ENCODE measurements at regions not wholly inside any gene's neighbourhood (a gene's known extent, or its start where the extent isn't known, plus 50 kb on each side); places are given as distances from the start of the nearest gene placed in this dataset.

DNA sequence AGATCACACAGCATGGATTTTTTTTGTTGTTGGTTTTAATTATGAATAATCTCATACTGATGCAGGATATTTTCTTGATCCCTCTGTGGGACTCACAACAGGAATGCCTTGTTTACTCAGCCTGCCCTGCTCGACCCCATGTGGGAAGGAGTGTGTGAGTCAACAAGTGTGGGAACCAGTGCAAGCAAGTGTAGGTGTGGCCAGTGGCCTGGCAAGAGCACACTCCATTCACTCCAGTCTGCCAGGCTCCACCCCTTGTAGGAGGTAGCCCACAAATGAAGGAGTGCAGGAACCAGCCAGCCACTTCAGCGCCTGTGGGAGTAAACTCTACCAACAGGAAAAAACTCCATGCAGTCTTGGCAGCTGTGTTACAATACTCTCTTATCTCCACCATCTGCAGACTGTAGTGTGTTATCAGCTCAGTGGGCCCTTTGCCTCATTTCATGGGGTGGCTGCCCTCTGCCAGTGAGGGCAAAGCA lies 393.6 kb downstream of the OTOL1 start:
- no peak overlapping the region for H3K27ac ChIP-seq
- no peak overlapping the region for H3K4me3 ChIP-seq
- intact Hi-C loops (cut with DNase I): no loop called here
- TF ChIP-seq, protein P1, sequence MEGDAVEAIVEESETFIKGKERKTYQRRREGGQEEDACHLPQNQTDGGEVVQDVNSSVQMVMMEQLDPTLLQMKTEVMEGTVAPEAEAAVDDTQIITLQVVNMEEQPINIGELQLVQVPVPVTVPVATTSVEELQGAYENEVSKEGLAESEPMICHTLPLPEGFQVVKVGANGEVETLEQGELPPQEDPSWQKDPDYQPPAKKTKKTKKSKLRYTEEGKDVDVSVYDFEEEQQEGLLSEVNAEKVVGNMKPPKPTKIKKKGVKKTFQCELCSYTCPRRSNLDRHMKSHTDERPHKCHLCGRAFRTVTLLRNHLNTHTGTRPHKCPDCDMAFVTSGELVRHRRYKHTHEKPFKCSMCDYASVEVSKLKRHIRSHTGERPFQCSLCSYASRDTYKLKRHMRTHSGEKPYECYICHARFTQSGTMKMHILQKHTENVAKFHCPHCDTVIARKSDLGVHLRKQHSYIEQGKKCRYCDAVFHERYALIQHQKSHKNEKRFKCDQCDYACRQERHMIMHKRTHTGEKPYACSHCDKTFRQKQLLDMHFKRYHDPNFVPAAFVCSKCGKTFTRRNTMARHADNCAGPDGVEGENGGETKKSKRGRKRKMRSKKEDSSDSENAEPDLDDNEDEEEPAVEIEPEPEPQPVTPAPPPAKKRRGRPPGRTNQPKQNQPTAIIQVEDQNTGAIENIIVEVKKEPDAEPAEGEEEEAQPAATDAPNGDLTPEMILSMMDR (IDR thresholded peaks at IDR 0.05): no peak
- peaks cover 0 to 7% of the 10 kb centered on the region in 2 donors for H3K9me3 ChIP-seq
- H3K27me3 ChIP-seq: no peaks in the 10 kb centered on the region
- H3K36me3 ChIP-seq: no peaks in the 10 kb centered on the region
- H3K4me1 ChIP-seq: no peaks in the 10 kb centered on the region
- DNase-seq (ENCODE audit: low spot score in 2 of 2): no peak

DNA sequence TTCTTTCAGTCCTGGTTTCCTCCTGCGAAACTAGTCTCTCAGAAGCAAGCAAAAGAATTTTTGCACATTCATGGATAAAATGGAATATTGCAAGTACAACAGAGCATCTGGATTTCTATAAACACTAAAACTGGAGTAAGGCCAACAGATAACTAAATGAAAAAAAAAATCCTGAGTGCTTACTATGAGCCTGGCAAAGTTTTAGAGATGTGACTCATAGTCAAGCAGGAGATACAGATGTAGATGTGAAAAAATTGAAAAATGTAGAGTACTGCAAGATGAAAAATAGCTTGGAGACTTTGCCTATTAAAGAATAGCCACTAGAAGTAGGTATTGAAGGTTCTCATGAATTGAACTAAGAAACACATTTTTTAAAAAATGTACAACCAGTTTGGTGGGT lies 397.4 kb downstream of the OTOL1 start:
- no peak for DNase-seq (ENCODE audit: low spot score in 2 of 2)
- Histone ChIP-seq H3K27me3 (no peaks in the 10 kb centered on the region), H3K36me3 (no peaks in the 10 kb centered on the region), H3K9me3 (peaks cover 0 to 7% of the 10 kb centered on the region in 2 donors), H3K4me3 (no peak overlapping the region), H3K4me1 (no peaks in the 10 kb centered on the region), H3K27ac (no peak overlapping the region)
- intact Hi-C loops (cut with DNase I): no loop called here
- TF ChIP-seq, protein P1 (IDR thresholded peaks at IDR 0.05): no peak

DNA sequence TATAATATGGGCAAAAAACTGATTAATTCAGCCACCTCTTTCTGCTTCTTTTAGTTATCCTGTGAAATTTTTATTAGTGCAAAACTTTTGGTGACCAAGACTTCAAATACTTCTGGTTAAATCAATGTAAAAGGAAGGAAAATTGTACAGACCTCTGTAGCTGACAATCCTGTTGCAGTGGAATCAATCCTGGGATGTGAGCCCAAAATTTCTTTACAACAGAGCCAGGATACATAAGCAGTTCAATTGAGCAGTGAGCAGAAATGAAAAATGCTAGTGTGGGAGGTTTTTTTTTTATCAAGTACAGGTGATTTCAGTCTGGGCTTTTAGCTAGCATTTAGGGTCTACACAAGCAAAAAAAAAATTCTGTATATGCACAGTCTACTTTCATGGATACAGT lies 398.0 kb downstream of the OTOL1 start:
- Histone ChIP-seq H3K9me3 (peaks cover 0 to 7% of the 10 kb centered on the region in 2 donors), H3K27ac (no peak overlapping the region), H3K27me3 (no peaks in the 10 kb centered on the region), H3K4me1 (no peaks in the 10 kb centered on the region), H3K4me3 (no peak overlapping the region), H3K36me3 (no peaks in the 10 kb centered on the region)
- intact Hi-C loops (cut with DNase I): no loop called here
- no peak for DNase-seq (ENCODE audit: low spot score in 2 of 2)
- TF ChIP-seq, protein P1 (IDR thresholded peaks at IDR 0.05): no peak

DNA sequence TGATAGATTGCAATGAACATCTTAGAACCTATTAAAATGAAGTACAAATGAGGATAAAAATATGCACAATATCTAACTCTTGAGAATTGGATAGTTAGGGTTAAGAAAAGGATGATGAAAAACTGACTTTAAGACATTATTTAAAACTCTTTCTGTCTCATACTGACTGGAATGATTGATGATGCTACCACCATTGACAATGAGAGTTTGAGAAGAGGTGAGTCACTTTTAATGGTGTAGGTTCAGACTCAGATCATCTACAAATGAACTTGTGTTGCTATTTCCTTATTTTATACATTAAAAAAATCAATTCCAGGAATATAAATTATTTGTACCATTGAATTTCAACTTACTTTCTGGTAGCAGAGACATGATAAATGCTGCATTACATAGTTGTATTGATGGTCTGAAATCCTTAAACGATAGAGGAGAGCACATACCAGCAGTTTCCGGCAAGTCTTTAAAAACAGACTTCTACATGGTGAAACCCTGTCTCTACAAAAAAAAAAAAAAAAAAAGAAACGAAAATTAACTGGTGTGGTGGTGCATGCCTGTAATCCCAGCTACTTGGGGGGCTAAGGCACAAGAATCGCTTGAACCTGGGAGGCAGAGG lies 409.0 kb downstream of the OTOL1 start:
- Histone ChIP-seq H3K27me3 (no peaks in the 10 kb centered on the region), H3K9me3 (no peaks in the 10 kb centered on the region), H3K36me3 (no peaks in the 10 kb centered on the region), H3K4me3 (no peak overlapping the region), H3K27ac (no peak overlapping the region), H3K4me1 (no peaks in the 10 kb centered on the region)
- no peak for DNase-seq (ENCODE audit: low spot score in 2 of 2)
- intact Hi-C loops (cut with DNase I): no loop called here
- TF ChIP-seq, protein P1 (IDR thresholded peaks at IDR 0.05): no peak

DNA sequence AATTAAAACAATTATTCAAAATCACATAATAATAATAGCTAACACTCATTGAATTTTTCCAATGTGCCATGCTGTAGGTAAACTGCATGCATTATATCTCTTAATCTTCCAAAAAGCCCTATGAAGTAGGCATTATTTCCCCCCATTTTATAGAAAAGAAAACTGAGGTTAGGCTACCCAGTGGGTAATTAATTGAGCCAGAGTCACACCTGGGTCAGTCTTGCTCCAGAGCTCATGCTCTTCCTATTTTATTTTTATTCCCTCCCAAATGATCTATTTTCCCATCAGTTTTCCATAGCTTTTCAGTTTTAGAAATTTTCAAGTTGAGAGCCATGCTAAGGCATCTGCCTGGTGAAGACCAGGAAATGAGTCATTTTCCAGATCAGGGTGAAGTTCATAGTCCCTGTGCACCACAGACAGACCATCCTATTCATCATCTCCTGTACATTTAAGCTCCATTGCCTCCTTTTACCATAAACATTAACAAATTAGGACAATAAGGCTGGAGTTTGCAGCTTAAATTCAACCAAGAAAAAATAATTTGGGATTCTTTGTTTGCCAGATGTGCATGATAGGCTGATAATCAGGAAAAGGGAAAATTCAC lies 417.3 kb downstream of the OTOL1 start:
- Histone ChIP-seq H3K27me3 (no peaks in the 10 kb centered on the region), H3K36me3 (no peaks in the 10 kb centered on the region), H3K9me3 (no peaks in the 10 kb centered on the region), H3K4me3 (no peak overlapping the region), H3K4me1 (no peaks in the 10 kb centered on the region), H3K27ac (no peak overlapping the region)
- no peak for DNase-seq (ENCODE audit: low spot score in 2 of 2)
- TF ChIP-seq, protein P1 (IDR thresholded peaks at IDR 0.05): no peak
- intact Hi-C loops (cut with DNase I): no loop called here
